DMS53 treated with DMSO at 0.1 percent for 48 hours (cell line): ENCODE measurements at regions not wholly inside any gene's neighbourhood (a gene's known extent, or its start where the extent isn't known, plus 50 kb on each side); places are given as distances from the start of the nearest gene placed in this dataset.
A peak's percentile ranks its signal among the peaks of the same experiment; 100 is the strongest.

ENCODE experiments used
- DNase-seq: peaks from one replicate; lab custom pipeline; 2025; ENCODE audit not compliant: unreplicated experiment; lab: John Stamatoyannopoulos, UW

DNA sequence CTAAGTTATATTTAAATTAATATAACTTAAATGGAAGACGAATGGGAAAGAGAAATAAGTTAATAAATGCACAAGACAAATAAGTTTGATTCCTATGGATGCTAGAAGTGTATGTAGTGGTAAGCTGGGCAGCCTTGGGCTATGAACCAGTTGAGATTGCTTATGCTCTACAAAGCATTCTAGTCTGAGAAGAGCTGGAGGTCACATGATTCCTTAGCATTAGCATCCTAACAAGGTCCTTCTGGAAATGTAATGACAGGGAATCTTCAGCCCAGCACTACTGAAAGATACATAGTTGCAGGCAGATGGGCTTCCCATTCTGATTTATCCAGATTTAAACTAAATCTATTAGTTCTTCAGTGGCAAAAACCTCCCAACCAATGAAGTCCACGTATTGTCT is 102.3 kb upstream of the ESRRG start:
- DNase-seq, result no peak

DNA sequence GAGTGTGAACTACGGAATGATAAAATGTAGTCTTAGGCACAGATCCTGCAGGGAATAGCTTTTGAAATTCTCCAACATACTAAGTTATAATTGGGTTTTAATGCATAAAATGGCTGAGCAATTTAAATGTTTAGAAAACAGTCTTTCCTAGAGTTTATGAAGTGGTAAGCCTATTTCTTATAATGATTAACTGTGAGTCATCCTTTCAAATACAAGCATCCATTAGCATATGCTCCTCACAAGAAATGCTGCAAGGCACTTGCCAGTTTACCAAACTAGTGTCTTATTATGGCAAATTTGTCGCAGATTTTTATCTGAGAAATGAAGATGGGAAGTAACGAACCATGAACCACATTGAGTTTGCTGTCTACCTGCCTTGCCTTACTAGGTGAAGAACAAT is 101.3 kb upstream of the ESRRG start:
- no peak for DNase-seq

DNA sequence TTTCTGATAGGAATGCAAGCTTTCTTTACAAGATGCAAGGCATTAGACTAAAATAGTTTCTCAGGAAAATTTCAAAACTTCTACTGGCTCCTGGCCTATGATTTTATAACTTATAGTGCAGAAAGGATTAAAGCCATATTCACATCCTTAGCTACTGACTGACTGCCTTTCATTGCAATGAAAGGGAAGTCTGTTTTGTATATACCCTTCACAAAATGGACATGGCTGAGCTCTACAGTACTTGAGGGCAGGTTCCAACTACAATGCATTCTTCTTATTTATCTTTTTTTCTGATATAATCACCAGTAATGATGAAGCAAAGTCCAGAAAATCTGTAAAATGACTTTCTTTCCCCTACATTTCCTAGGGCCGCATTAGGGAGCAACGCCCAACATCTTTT is 100.5 kb upstream of the ESRRG start:
- DNase-seq, result no peak

DNA sequence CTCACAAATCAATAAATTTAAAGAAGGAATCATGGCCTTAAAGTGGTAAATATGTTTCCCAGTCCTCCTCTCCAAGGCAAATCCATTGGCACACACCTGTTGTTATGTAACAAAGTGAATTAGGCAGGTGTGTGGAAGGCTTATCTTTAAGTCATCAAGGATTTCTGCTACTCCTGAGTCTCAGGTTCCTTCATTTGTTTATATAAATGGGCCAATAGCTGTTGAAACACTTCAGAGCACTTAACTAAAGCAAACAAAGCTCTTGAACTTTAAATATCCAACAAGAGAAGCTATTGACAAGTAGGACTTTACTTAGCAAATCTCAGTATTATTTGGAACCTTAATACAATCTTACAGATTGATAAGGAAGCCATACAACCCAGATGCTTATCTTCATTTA is 99.3 kb upstream of the ESRRG start:
- DNase-seq, result peak; percentile 97

DNA sequence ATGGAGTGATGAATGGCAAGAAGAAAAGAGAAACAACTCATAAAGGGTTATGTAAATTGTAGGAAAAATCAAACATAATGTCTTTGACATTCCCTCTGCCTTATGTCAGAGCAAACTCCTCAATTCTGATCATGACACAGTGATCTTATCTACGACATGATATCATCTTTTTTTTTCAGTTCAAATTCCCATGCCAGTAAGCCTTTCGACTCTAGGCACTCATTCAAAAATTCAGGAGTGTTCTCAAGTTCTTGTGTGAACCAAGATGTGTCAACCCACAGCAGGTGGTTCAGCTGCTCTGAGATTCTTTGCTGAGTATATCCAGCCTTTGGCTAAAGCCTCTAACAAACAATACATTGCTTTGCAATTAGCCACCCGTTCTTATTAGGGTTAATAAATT is 97.1 kb upstream of the ESRRG start:
- no peak for DNase-seq

DNA sequence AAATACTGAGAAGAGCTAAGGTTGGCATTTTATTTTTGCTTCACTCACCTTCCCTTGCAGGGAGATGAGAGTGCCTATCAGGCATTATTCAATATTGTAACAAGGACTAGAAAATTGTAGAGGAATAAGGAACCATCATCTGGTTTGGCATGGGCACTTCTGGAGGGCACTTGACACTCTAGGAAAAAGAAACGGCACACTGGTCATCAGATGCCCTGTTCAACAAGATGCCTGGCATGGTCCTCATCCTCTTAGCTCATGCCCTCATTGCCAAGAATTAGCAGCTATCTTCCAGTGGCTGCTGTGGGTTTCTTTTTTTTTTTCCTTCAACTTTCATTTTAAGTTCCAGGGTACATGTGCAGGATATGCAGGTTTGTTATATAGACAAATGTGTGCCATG is 95.1 kb upstream of the ESRRG start:
- DNase-seq, result no peak

DNA sequence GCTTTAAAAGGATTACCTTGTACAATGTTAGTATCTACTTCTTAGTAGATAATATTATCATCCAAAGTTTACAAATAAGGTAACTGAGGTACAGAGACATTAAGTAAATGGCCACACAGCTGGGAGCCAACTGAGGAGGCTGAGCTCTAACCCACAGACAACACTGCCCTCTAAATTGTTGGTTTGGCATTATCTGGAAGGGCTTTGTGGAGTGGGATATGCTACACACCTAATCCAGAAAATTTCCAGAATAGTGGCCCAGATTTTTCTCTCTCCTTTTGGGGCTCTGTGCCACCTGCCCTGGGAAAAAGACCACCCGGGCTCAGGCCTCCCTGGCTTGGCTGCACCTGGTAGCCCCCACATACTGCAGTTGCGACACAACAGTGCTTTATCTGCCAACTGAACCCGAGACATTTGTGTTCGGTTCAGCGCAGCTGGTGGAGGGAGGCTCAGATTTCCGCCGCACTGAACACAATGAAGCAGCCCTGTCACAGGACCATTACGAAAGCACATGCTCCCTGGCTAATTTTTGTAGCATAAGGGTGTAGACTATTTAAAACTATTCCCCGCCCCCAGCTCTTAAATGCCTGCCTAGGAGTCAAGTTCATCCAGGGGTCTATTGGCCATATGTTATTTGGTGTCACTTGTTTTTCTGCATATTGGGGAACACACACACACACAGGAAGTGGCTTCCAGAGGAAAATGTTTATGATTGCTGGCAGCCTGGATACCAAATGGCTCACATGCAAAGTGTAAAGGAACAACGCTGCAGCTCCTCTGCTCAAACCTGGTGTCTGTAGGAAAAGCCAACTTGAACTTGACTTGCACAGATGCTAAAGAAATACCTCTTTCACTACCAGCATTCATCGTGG is 92.3 kb upstream of the ESRRG start:
- no peak for DNase-seq

DNA sequence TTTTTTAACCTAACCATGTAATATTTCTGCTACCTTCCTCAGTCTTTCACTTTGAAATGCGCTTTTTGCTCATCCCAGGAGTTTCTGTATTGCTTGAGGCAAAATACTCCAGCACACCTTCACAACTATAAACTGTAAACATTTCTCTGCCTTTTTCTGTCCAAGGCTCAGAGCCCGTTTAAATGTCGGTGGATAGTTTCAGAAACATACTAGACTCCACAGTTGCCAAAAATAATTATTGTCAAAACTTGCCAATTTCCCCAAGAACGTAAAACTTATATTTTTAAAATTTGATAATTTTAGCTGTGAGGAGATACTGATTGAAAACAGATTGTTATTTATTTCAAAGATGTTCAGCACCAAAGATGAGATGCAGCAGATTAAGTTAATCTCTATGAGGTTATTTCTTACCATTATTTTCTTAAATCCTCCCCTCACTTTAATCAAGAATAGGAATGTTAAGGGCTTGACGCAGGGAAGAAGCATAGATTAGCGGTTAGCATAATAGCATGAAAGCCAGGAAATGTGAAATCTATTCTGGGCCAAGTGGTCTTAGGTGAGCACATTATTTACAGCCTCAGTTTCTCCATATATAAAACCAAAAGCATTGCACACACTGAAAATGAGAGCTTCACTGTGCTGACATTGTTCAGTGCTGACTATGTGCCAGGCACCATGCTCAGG is 91.5 kb upstream of the ESRRG start:
- no peak for DNase-seq

DNA sequence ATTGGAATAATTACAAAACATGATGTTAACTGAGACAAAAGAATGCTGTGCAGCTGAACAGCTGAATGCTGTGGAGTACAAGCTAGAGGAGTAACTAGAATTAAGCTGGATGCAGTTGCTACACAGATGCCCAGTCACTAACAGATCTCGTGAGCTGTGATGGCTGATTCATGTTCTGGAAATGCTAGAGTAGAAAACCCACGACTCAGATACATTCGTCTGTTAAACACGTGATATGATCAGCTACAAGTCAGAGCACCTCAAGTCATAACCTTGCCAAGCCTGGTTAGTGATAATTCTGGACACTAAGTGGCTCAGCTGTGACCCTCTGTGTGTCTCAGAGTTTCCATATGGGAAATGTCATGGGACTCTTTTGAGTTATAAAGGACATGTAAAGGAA is 89.7 kb upstream of the ESRRG start:
- DNase-seq, result no peak

DNA sequence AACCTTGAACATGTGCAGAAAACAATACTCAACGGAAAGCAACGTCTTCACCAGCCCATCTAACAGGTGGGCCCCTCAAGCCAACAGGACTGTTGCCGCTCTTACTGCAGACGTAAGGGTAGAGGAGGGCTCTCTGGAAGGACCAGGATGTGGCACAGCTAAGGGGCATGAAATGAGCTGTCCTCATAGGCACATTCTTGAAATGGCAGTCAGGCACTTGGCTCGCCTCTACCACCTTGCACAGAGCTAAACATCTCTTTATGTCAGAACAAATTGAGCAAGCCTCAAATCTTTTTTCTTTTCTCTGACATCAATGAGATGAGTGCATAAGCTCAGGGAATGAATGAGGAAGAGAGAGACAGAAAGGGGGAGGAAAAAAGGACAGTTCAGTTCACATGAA is 86.4 kb upstream of the ESRRG start:
- no peak for DNase-seq

DNA sequence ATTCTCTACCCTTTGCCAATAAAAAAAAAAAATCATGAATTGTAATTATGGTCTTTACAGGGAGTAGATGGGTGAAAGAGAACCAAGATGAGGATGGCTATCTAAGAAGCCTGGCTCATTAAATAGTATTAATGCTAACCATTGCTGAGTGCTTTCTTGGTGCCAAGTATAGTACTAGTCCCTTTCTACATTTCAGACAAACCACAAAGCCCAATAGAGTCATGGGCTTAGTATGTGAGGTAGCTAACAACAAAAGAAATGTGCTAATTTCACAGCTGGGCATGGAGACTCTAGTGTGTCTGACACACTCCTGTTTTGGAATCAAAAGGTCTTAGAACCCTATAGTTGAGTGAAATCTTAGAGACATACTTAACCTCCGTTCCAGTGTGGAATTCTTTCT is 84.5 kb upstream of the ESRRG start:
- DNase-seq, result no peak

DNA sequence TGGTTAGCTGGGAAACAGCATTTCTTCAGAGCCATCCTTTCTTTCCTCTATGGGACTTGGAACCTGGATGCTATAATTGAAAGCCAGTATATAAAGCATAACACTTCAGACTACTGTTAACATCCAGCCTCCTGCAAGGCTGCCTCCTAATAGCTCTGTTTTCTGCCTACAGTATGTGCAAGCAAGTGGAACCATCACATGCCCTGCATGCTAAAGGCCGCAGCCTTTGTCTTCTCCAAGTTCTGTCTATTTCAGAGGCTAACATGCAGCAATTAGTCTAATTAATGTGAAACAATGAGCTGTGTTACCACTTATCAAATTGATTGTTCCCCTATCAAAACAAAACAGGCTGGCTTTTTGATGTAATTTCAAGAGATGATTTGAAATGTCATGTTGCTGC is 82.7 kb upstream of the ESRRG start:
- DNase-seq, result no peak

DNA sequence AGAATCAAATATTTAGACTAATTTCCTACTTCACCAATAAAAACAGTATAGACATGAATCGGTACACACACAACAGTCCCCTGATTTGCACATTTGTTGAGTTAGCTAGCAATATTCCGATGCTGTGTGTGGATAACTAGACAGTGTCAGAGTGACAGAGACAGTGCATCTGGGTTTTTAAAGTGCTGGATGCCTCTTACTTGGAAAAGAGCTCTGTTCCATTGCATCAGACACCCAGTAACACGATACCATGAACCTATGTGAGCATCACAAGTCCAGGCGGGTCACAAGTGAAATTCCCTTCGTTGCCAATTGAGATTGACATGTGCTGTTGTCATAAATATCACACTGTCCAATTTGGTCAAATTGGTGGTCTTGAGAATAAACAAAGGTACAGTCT is 82.0 kb upstream of the ESRRG start:
- no peak for DNase-seq

DNA sequence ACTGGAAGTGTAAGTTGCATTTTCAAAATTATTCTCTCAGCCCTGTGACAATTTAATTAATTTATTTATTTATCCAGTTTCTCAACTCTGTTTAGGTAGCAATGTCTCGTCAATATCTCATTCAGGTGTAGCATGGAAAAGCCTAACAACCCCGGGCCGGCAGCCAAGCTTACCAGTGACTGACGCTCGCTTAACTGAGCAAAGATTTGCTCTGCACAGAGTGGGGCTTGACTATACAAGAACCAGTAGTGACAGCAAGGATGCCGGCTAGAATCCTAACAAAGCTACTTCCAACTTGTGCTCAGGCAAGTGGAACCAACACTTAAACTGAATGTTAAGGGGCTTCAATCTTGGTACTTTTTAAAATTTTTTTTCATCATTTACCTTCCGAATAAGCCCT is 80.9 kb upstream of the ESRRG start:
- DNase-seq, result no peak

DNA sequence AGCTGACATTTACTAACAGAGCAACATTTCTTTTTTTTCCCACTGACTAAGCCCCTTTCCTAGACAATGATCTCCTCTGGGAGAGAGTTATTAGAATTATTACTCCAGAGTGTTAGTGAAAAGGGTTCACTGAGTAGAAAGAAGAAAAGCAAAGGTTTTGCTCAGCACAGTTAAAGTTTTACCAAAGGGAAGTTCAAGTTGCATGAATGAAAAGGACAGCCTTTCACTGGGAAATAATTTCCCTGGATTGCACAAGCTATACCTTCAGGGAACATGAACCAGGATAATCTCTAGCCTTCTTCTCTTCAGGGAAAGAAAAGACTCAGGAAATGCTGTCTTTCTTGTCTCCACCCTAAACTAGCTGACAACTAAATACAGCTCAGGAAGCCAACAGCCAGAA is 71.4 kb upstream of the ESRRG start:
- DNase-seq, result no peak

DNA sequence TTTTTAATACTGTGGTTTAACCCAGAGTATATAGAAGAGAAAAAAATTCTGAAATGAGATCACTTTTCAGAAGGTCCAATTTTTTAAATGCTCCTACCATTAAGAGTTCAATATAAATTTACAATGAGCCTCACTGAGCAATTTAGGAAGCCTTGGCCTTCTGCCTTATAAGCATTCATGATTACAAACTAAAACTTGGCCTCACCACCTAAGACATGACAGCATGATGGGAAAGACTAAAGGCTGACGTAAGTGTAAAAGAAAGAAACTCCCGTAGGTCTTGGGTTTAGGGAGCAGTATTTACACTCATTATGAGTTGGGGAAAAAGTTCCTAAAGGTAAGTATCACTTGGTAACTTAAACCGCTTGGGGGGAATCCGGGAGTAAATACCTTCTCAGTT is 70.7 kb upstream of the ESRRG start:
- no peak for DNase-seq

DNA sequence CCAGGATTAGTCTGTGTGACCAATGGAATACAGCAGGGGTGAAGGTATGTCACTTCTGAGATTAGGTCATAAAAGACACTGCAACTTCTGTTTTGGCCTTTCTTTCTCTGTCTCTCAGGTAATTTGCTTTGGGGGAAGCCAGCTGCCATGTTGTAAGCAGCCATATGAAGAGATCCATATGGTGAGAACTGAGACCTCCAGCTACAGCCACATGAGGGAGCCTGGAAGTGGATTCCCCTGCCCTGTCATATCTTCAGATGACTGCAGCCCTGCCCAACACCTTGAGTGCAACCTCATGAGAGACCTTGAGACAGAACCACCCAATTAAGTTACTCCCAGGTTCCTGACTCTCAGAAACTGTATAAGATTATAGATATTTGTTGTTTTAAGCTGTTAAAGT is 70.1 kb upstream of the ESRRG start:
- DNase-seq, result no peak

DNA sequence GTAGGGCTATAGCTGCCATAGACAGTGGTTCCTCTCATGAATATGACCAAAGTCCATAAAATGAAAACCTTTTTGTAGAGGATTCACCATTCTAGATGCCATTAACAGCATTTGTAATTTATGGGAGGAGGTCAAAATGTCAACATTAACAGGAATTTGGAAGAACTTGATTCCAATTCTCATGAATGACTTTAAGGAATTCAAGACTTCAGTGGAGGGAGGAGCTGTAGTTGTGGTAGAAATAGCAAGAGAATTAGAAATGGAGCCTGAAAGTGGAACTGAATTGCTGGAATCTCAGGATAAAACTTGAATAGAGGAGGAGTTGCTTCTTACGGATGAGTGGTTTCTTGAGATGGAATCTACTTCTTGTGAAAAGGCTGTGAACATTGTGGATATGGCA is 65.4 kb upstream of the ESRRG start:
- no peak for DNase-seq

DNA sequence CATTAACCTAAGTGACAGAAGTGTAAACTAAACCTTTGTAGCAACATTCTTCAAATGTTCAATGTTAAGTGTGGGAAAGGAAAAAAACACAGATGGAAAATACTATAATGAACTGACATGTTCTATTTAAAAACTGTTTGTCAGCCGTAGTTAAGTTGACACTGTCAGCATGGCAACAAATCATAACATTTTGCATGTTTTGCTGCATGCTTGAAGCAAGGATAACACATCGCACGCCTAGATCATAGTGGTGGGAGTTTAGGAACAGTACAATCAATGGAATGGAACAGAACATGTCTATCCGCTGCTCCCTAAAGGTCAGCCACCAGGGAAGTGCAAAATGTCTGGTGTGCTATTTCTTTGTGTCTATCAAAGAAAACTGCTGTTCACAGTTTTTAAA is 62.5 kb upstream of the ESRRG start:
- DNase-seq, result no peak

DNA sequence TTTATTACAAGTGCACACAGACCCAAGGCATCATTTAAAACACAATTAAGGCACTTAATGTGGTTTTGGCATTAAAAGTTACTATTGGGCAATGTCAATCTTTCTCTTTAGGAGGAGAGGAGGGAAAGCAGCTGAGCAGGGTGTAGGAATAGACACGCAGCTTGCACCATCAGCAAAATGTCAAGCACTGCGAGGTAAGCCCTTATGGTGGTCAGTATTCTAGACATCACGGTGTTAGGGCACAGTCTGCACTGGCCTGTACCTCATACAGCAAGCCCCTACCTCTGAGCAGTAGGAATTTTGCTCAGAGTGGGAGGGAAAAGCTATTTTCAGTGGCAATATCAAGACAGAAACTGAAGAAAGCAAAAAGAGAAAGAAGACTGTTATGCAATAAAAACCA is 62.0 kb upstream of the ESRRG start:
- DNase-seq, result no peak

DNA sequence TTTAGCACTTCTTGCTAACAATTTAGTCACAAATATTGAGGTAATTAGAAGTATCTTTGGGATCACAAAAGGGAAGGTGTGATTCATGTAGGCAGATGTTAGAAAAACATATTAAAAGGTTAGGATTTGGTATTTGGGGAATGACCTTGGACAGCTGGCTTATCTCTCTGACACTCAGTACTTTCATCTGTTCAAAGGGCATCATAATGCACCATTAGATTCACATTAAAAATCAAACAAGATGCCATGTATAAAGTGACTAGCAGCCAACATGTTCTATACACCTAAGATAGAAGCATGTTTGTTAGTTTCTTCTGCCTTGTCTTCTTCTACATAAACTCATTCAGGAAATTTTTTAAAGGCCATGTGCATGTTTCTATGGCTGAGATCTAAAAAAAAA is 56.5 kb upstream of the ESRRG start:
- no peak for DNase-seq

DNA sequence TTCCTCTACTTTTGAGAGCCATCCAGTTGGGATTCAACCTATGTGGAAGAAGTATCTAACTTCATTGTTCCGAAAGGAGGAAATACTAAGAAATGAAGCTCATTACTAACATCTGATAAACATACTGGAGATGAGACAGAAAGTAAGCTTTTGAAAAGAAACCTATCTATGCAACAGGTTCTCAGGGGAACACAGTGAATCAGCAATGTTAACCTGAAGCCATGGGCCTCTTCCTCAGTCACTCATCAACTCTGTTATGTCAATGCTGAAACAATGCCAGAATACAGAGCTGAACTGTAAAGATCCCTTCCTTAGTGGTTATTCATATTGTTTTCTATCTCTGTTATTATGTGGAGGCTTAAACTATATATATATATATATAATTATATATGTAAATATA is 55.5 kb upstream of the ESRRG start:
- DNase-seq, result no peak

DNA sequence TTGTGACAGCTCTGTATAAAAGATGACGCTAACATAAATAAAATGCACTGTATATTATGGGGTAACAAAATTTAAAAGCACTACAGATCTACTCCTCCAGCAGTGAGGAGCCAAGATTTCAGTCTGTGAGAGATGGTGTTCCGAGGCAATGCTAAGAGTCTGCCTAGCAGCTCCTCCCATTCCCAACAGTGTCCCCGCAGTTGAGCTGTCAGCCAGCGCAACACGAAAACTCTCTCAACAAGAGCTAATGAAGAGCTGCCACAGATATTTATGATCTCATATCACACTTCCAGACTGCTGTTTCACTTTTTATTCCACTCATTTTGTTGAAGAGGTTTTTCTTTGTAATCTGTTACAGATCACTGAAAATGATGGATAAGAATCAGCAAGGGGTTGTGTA is 53.9 kb upstream of the ESRRG start:
- DNase-seq, result no peak
